CMK (cell line): ENCODE measurements at regions not wholly inside any gene's neighbourhood (a gene's known extent, or its start where the extent isn't known, plus 50 kb on each side); places are given as distances from the start of the nearest gene placed in this dataset.
"Not testable (repeated sequence)": the region's sequence is repeated elsewhere in the genome, so short reads cannot be mapped to it uniquely, and the experiment has no call there.

Experiments used
- DNase-seq: peaks from one replicate; pipeline ENCODE4 v3.0.0-alpha.2; 2010; ENCODE audit warnings: low read depth

DNA sequence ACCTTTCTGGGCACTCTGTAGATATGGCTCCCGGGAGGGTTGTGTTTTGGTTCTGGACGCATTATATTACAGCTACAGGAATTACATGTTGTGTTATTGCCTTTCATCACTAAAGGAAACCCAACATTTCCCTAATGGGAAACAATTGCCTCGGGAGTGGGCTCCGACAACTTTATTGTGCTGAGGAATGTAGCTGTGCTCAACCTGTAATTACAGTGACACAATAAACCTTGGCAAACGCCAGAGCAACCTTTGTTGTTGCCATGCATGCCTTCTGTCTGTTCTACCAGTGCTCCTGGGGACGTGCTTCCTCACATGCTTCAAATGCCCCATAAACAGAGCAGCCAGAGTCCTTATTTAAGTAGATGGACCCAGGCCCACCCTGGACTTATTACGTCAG lies 182.4 kb downstream of the DIRAS2 start:
- no peak for DNase-seq

DNA sequence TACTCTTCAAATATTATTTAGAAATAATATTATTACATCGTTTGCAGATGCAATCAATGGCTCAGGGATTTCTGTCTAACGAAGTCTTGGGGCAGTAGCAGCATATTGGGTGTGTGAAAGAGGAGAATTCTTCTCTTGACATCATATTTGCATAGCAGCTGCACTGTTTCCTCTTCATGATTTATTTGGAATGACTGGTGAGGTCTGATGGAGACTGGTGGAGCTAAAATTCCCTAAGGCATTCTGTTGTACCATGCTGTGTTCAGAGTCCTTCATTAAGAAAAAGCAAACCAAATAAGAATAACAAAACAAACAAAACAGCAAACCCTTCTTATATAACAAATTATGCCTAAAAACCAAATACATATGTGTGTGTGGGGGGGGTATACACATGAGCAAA lies 177.6 kb downstream of the DIRAS2 start:
- no peak for DNase-seq

DNA sequence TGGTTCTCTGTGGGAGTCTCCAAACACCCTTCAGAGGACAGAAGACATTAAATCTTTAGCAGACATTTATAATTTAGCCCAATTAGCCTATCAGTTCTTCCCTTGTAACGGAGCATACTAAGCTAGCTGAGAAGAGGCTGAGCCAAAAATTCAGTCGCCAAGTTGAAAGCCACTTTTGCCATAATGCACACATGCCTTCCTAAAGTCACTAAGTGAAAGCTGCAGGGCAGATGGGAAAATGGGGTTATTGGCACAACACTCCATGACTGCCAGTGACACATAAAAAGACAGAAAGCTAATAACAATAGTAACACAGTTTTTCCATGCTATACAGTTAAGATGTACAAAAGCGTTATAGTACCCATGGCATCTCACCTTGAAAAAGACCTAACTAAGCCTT lies 176.2 kb downstream of the DIRAS2 start:
- DNase-seq: no peak

DNA sequence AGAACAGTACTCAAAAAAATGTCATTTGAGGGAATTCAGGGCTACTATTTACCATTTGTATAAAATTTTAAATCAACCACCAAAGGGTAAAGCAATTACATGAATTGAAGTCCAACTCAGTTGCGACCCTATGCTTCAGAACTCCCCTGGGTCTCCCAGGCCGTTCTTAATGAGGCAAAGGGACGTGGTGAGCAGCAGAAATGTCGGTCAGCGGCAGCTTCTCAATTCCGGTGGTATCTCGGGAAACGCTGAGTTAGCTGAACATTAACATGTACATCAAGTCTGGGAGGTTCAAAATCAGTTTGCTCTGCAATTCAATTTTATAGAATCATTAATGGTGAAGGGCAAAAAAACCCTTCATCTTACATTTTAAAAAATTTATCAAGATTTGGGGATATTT lies 173.2 kb downstream of the DIRAS2 start:
- DNase-seq: no peak

DNA sequence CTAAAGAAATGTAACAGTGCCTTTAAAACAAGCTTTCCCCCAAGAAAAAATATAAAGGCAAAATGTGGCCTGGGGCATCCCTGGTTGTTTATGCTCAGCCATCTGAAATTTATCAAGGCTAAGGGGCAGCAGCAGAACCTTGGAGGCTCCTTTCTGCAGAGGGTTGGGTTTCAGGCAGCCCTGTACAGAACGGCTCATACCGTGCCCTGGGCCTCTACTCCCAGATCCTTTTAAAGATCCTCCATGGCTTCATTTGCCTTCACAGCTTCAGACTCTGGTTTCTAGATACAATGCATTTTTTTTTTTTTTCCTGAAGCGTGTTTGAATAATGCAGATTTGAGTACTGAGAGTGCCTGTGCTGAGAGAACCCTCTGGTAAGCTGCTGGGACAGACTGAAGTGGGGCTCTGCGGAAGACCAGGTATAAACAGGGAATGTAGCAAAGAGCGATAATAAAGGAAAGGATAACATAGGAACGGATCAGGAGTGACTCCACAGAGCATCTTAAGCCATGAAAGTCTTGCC lies 172.7 kb downstream of the DIRAS2 start:
- no peak for DNase-seq

DNA sequence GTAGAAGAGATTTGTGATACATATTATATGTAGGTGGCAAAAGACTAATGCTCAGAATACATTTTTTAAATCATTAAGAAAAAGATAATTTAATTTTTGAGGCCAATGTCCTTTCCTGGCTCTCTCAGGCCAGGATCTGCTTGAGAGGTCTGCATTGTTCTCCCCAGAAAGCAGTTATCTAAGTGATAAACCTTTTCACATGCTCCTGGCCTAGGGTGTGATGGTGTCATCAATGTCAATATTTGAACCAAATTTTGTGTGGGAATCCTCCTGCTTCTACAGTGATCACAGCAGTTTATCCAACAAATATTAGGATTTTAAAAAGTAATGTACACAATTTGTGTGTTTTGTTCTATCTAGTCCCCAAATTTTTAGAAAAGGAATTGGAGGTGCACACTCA lies 166.6 kb downstream of the DIRAS2 start:
- no peak for DNase-seq

DNA sequence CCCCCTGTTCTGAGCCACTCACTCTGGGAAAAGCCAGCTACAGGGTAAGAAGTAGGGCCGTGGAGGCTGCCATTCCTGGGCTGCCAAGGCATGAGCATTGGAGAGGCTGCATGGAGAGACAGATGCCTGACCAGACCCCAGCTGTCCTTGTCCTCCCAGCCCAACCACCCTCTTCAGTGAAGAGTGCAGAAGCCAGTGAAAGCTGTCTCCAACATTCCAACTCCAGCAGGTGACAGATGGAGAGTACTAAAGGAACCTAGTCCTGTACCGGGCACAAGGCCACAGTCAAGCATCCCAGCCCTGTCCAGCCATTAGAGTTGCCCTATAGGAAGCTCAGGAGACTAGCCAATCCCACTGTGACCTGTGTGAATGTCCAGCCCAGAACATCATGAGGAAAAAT lies 165.1 kb downstream of the DIRAS2 start:
- no peak for DNase-seq

DNA sequence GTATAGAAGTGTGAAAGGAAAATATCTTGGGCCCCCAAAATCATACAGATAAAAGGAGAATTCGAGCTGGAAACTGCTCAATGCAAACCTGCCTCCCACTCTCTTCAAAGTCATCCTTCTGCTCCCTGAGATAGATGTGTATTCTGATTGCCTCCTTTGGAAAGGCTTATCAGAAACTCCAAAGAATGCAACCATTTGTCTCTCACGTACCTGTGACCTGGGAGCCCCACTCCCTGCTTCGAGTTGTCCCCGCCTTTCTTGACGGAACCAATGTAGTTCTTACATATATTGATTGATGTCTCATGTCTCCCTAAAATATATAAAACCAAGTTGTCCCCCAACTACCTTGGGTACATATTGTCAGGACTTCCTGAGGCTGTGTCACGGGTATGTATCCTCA lies 163.8 kb downstream of the DIRAS2 start:
- no peak for DNase-seq

DNA sequence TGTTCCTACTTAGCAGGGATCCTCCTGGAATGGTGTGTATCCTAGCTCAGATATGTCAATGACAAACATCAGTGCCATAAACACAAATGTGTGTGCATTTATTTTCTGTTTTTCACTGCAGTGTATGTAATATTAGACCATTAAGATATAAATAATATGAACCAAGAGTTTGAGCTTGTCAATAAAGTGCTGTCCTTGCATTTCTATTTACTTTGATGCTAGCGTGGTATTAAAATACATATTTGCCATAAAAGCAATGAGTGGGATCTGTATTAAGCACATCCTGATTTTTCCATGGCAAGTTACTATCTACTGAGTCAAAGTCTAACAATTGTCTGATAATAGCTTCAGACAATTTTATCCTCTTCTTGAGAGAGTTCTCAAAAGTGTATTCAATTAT lies 157.6 kb downstream of the DIRAS2 start:
- no peak for DNase-seq

DNA sequence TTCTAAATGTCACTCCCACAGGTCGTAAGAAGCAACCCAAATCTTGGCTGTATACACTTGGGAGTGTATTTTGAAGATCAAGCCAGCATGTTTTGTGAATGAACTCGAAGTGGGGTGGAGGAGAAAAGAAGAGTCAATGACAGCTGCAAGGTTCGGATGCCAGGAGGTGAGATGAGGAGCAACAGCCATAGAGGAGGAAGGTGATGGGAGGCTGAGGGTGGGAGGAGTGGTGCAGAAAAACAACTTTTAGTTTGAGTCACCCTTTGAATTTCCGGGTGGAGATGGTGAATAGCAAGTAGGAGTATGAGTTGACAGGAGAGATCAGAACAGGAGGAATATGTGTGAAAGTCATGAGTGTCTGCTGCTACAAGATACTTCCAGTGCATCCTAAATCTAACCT lies 153.6 kb downstream of the DIRAS2 start:
- no peak for DNase-seq

DNA sequence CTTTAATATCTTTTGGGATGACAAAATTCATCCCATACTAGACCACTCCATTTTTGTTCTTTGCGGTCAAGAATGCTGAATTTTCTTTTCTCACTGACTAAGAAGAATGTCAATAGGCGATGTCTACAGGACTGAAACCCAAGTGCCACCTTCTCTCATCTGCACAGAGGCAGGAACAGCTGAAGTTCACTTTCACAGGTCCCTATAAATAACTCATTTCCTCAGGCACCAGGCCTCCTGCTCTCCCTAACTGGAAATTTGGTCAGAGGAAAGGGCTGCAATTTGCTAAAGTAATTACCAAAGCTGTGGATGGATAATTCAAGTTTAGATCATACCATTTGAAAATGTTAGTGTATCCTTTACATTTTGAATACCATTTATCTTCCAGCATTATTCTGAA lies 142.9 kb downstream of the DIRAS2 start:
- DNase-seq: no peak

DNA sequence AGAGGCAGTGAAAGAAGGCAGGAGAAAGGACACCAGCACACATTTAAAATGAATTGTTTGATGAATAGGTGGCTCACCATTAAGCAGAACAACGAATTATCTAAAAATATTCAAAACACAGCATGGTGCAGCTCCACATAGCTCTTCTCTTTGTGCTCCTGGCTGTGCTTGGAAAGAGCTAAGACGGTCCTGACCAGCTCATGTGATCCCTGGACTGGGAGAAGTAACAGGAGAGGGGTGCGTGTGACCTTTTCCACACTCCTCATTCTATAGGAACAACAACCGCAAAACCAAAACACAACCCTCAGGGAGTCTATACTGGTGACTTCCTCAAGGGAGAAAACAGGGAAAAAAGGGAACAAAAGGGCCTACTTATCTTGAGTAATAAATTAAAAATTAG lies 140.5 kb downstream of the DIRAS2 start:
- DNase-seq: no peak

DNA sequence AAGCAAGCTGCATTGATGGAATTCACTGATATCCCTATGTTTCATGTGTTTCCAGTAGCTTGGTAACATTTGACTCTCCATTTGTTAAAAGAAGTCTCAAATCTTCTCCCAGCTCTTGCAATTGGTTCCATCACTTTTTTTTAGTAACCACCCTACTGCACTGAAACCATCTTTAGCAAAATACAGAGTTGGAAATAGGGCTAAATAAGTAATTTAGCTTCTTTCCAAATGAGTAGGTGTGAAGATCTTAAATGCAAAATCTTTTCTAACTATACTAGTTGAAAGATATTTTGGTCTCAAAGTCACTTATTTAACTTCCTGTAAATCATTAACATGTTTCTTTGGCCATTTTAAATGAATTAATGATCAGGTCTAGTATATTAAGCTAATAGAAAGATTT lies 138.1 kb downstream of the DIRAS2 start:
- no peak for DNase-seq

DNA sequence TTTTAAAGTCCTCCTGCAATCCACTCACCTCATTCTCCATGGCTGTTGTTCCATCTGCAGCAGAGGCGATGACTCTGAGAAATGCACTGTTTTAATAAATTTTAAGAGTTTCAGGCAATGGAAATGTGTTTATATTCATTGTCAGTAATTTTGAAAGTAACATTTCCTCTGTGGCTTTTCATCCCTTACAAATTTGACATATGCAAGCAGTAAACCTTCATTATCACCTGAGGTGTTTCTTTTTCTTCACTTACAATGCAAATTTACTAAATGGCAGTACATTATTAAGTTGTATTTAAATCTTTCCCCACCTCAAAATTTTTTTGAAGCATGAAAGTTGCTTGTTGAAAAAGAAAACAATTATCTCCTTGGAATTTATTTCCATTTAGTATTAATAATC lies 136.9 kb downstream of the DIRAS2 start:
- no peak for DNase-seq

DNA sequence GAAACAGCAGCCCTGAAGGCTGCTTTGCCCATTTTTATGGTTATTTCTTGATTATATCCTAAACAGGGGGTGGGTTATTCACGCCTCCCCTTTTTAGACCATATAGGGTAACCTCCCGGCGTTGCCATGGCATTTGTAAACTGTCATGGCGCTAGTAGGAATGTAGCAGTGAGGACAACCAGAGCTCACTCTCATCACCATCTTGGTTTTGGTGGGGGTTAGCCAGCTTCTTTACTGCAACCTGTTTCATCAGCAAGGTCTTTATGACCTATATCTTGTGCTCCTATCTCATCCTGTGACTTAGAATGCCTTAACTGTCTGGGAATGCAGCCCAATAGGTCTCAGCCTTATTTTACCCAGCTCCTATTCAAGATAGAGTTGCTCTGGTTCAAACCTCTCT lies 136.2 kb downstream of the DIRAS2 start:
- not testable (repeated sequence) for DNase-seq

DNA sequence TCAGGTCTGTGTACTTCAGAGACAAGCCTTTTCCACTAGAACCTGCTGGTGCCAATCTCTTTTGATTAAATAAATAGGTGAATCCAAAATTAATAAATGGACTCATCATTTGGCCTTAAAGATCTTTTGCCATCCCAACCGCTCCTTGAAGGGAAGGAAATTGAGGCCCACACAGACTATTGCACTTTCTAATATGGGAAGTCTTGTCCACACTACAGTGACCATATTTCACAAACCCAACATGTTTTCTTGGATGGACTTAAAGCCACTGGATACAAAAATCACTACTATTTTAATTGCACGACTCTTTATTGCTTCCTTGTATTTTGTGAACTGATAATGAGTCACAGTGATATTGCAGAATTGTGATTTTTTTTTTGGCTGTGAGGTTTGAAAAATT lies 135.0 kb downstream of the DIRAS2 start:
- DNase-seq: no peak

DNA sequence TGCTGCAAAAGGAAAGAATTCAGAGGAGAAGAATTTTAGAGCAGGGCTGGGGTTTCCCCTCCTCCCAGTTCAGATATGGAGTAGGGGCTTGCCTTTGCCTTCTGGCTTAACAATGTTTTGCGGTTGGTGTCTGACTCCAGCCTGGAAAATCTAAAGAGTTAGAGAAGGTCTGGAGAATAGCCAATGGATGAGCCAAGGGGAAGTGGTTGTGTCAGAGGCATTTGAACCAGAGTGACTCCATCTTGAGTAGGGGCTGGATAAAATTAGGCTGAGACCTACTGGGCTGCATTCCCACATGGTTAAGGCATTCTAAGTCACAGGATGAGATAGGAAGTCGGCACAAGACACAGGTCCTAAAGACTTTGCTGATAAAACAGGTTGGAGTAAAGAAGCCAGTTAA lies 133.7 kb downstream of the DIRAS2 start:
- no peak for DNase-seq

DNA sequence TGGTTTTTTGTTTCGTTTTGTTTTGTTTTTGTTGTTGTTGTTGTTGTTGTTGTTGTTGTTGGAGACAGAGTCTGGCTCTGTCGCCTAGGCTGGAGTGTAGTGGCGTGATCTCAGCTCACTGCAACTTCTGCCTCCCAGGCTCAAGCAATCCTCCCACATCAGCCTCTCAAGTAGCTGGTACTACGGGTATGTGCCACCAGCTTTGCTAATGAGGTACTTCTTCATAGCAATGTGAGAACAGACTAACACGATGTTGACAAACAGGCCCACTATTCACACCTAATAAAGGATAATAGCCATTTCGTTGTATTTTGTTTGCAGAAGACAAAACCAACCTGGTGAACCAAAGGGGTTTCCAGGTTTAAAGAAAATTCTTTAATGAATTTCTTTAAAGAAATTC lies 130.9 kb downstream of the DIRAS2 start:
- DNase-seq: no peak

DNA sequence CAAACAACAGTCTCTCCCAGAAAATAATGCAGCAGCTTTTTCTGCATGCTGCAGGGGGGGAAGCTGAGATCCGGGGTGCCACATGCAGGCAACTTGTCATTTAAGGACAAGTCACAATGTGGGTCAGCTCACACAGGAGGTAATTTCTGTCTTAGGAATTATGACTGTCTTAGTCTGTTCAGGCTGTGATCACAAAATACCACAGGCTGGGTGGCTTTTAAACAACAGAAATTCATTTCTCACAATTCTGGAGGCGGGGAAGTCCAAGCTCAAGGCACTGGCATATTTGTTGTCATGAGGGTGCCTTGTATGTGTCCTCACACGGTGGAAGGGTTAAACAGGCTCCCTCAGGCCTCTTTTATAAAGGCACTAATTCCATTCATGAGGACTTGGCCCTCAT lies 127.7 kb downstream of the DIRAS2 start:
- DNase-seq: no peak

DNA sequence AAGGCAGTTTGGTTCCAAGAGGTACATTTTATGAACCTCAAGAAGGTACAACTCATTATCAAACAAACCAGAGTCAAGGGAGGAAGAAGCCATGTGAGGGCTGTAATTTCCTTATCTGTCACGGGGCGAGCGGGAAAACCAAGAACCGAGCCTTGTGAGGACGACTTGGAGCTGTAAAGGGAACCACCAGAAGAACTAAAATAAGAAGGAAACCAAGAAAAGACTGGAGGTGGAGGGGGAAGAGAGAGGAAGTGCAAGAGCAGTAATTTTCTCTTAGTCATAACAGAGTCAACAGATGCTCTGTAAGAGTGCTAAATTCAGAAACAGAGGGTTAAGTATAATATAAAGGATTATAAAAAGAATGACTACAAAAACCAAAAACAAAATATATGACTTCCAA lies 127.1 kb downstream of the DIRAS2 start:
- DNase-seq: no peak

DNA sequence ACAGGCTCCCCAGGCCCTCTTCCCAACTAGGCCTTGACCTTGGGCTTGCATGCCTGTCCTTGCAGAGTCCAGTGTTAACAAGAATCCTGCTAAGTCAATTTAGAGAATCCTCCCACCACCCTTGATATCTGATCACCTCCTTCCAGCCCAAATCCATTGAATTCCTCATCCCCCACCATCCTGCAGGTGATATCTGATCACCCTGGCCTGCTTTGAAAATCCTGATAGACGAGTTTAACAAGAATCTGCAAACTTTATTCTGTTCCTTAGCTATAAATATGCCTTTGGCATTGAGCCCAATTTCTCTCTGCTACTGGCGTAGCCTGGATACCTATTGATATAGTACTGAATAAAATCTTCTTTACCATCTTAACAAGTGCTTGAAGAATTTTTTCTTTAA lies 125.5 kb downstream of the DIRAS2 start:
- DNase-seq: no peak

DNA sequence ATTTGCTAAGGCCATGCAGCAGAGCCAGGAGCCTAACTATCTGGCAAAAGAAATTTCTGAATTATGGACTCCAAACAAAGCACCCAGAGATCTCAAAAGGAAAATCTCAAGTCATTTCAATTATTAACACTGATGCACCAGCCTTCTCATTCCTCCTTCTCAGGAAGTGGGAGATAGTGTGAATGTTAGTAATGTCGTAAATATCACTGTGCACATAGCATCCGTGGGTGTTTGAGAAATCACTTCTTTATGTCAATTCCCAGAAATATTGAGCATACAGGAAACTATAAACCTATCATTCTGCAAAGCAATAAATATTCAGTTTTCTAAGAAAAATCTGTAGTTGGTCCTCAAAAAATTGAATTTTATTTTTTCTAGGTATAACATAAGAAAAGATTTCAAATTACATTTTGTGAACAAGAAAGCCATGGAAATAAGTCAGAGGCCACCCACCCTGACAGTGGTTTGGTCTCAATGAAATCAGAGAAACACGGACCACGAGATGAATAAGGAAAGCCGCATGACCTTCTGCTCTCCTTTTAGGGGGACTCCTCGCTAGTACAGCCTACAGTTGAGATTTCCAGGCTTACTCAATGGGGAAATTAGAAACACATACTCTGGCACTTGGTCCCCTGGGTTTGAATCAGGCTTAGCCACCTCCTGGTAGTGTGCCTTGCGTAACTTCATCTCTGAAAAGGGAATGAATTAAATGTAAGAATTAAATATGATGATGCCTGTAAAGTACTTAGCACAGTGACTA lies 120.6 kb downstream of the DIRAS2 start:
- no peak for DNase-seq

DNA sequence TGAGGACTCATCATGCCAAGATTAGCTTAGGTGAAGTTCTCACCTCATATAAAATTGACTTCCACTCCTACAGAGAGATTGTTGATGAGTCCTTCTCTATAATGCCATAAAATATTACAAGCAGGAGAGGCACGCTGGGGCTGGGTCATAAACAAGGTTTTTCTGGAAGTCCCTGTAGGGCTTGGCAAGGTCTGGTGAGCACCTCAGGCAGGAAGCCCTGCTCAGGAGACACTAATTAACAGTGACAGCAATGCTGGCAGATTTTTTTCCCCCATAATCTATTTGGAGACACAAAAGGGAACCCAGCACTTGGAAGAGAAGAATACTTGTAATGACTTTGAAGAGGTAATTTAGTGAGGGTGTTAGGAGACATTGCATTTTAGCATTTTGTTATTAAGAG lies 118.7 kb downstream of the DIRAS2 start:
- DNase-seq: no peak

DNA sequence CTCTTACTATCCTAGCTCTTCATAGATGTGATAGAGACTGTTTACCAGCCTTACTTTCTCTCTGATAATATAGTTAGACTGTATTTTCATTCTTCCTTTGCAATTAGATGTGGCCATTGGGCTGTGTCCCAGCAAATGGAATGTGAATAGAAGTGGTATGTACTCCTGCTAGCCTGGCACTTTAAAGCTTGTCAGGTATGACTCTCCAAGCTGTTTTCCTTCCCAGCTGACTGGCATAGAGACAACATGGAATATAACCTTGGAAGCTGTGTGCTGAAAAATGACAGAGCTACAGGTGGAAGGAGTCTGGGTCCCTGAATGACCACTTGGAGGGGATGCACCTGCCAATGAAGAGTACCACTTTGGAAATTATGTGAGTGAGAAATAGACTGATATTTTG lies 116.2 kb downstream of the DIRAS2 start:
- no peak for DNase-seq
